ENCODE measurements at regions not wholly inside any gene's neighbourhood (a gene's known extent, or its start where the extent isn't known, plus 50 kb on each side); places are given as distances from the start of the nearest gene placed in this dataset.

GRCh38 chr6:3509336-3509735, 52.5 kb upstream of the SLC22A23 start:
- TF ChIP-seq POLR2AphosphoS5 (IDR thresholded peaks at IDR 0.05; ENCODE audit: borderline replicate concordance, low read depth, low read length): no peak
- TF ChIP-seq FOXP2 (optimal IDR thresholded peaks at IDR 0.05; ENCODE audit: control extremely low read depth, extremely low read length, insufficient read depth): no peak
